Right ventricle myocardium superior (tissue), 1 donor: ENCODE measurements at regions not wholly inside any gene's neighbourhood (a gene's known extent, or its start where the extent isn't known, plus 50 kb on each side); places are given as distances from the start of the nearest gene placed in this dataset.
A peak's percentile ranks its signal among the peaks of the same experiment; 100 is the strongest.

ENCODE experiments used
- ATAC-seq: fragments of 200-7000 bp; cut with Tn5 transposase; one replicate; pipeline ENCODE4 v1.9.1; 2020; ENCODE audit warnings: mild to moderate bottlenecking; ENCODE audit not compliant: poor library complexity
- DNase-seq: peaks from one replicate; pipeline ENCODE4 v3.0.0-alpha.2; 2020
- intact Hi-C: fragments of 100-400 bp; cut with DNase I; formaldehyde crosslinking; loops from one replicate; pipeline ENCODE4 v1.11.2; 2022
- donor health status: DM: no; HTN: yes; CAD: no; lungs with severe emphysema.

- DNase-seq (no peak), ATAC-seq (no peak)
- intact Hi-C loops: no loop called here
Measured at GRCh38 chr11:112310848-112311247, 50.2 kb upstream of the PLET1 start.

- no peak for ATAC-seq
- no peak for DNase-seq
- intact Hi-C loops: no loop called here
Measured at GRCh38 chr11:112315057-112315720, 54.5 kb upstream of the PLET1 start.

GRCh38 chr11:112315861-112316739, 55.4 kb upstream of the PLET1 start:
- DNase-seq (no peak), ATAC-seq (no peak)
- intact Hi-C loops: no loop called here

- ATAC-seq (no peak), DNase-seq (no peak)
- intact Hi-C loops: no loop called here
Measured at GRCh38 chr11:112316971-112317370, 56.3 kb upstream of the PLET1 start.

- ATAC-seq (peak; percentile 46), DNase-seq (no peak)
- intact Hi-C loops: no loop called here
Measured at GRCh38 chr11:112318184-112318591, 57.5 kb upstream of the PLET1 start.

- no peak for DNase-seq
- intact Hi-C loops: no loop called here
- ATAC-seq: no peak
Measured at GRCh38 chr11:112318661-112319060, 58.0 kb upstream of the PLET1 start.

- DNase-seq (peak; percentile 83), ATAC-seq (peak; percentile 89)
- intact Hi-C loops: no loop called here
Measured at GRCh38 chr11:112320668-112321067, 60.0 kb upstream of the PLET1 start.

- DNase-seq (peak; percentile 55), ATAC-seq (peak; percentile 80)
- intact Hi-C loops: no loop called here
Measured at GRCh38 chr11:112321501-112322172, 61.0 kb upstream of the PLET1 start.

- DNase-seq (no peak), ATAC-seq (no peak)
- intact Hi-C loops: no loop called here
Measured at GRCh38 chr11:112322173-112322790, 61.6 kb upstream of the PLET1 start.

GRCh38 chr11:112334381-112334780, 73.7 kb upstream of the PLET1 start:
- intact Hi-C loops: no loop called here
- DNase-seq: no peak
- ATAC-seq: no peak

GRCh38 chr11:112336356-112336886, 75.8 kb upstream of the PLET1 start:
- intact Hi-C loops: no loop called here
- DNase-seq (no peak), ATAC-seq (no peak)

- intact Hi-C loops: no loop called here
- no peak for ATAC-seq
- no peak for DNase-seq
Measured at GRCh38 chr11:112339566-112339965, 78.9 kb upstream of the PLET1 start.

- ATAC-seq (no peak), DNase-seq (no peak)
- intact Hi-C loops: no loop called here
Measured at GRCh38 chr11:112343368-112344039, 82.8 kb upstream of the PLET1 start.

- intact Hi-C loops: no loop called here
- DNase-seq (no peak), ATAC-seq (no peak)
Measured at GRCh38 chr11:112344040-112344413, 83.4 kb upstream of the PLET1 start.

GRCh38 chr11:112345166-112345565, 84.5 kb upstream of the PLET1 start:
- no peak for ATAC-seq
- intact Hi-C loops: no loop called here
- no peak for DNase-seq

- DNase-seq (no peak), ATAC-seq (no peak)
Measured at GRCh38 chr11:112345706-112346105, 85.0 kb upstream of the PLET1 start.

GRCh38 chr11:112346586-112346985, 85.9 kb upstream of the PLET1 start:
- intact Hi-C loops: no loop called here
- DNase-seq: no peak
- ATAC-seq: no peak

More at GRCh38 chr11:112345706-112346105, 85.0 kb upstream of the PLET1 start:
- intact Hi-C loops: no loop called here

GRCh38 chr11:112348480-112349029, 87.9 kb upstream of the PLET1 start:
- no peak for DNase-seq
- intact Hi-C loops: no loop called here

More at GRCh38 chr11:112348480-112349029, 87.9 kb upstream of the PLET1 start:
- ATAC-seq: no peak
